KG1 (cell line): ENCODE measurements at regions not wholly inside any gene's neighbourhood (a gene's known extent, or its start where the extent isn't known, plus 50 kb on each side); places are given as distances from the start of the nearest gene placed in this dataset.

Experiments used
- DNase-seq: peaks from one replicate; lab custom pipeline; 2025; lab: John Stamatoyannopoulos, UW

- DNase-seq, result no peak
These were observed 970.2 kb upstream of the AGA start for GRCh38 chr4:178412455-178412854.

GRCh38 chr4:178414042-178414441, 971.8 kb upstream of the AGA start:
- no peak for DNase-seq

DNA sequence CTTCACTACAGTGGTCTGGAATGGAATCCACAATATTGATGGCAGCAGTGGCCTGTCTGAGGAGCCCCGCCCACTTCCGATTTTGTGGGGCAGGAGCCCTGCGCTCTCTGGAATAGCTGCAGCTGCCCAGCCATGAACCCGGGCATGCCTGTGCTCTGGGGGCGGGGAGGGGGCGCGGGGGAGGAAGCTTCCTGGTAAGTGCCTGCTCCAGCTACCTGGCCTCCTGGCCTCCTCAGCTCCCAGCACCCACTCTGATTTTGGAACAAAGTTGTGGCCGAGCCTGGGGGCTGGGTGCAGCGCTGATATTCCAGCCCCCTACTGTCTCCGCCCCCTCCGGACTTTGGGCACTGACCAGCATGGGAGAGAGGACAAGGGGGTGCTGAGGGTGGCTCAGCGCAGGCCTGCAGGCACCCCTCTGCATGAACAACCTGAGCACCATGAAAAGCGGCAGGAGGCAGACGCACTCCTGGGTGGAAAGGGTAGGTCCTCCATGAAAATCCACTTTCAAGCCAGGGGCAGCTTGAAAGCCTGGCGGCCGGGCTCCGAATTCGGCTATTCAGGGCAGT, 972.7 kb upstream of the AGA start:
- DNase-seq, result no peak

DNA sequence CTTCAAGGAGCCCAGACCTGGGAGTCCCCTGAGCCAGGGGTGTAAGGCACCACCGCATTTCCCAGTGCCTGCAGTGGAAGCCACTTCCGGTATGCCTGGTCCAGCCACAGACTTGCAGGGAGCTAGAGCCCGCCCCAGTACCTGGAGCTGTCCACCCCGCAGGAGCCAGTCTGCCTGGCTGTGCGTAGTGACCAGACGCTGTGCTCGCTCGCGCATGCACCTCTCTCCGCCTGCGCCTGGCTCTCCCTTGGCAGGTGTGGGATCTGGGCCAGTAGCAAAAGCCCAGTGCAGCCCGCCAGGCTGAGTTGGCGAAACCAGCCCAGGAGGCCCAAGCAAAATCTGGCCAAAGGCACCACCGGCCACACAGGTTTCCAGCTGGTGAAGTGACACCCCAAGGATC, 973.7 kb upstream of the AGA start:
- no peak for DNase-seq

DNA sequence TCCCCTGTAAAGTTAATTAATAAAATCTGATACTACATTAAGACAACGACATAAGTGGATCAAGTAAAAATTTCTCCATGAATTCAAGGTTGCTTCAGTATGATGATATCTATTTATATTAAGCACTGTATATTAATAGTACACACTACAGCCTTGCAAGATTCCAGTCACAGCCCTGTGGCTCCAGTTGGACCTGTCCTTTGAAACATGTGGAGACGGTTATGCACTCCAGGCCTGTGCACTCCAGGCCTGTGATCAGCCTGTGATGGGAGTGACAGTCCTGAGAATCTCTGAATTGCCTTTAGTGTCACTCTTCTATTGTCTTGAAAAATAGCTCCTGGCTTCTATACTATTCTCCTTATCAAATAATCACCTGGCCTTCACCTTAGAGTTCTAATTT, 981.1 kb upstream of the AGA start:
- DNase-seq, result no peak

DNA sequence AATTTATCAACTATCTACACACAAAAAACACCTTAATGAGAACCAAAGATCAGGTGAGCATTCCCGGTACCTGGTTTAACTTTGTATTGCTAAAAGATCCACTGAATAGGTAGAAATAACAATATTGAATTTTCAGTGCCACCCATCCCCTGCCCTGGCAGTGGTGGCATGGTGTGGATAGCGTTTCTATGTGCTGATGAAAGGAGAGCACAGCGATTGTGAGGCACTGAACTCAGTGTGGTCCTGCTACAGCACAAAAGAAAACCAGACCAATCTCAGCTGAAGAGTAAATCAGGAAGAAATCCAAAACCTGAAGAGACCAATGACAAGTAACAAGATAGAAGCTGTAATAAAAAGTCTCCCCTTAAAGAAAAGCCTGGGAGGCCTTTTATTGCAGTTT, 984.6 kb upstream of the AGA start:
- no peak for DNase-seq

GRCh38 chr4:178427663-178428062, 985.4 kb upstream of the AGA start:
- no peak for DNase-seq

GRCh38 chr4:178448372-178449035, 1006.3 kb upstream of the AGA start:
- DNase-seq, result no peak

DNA sequence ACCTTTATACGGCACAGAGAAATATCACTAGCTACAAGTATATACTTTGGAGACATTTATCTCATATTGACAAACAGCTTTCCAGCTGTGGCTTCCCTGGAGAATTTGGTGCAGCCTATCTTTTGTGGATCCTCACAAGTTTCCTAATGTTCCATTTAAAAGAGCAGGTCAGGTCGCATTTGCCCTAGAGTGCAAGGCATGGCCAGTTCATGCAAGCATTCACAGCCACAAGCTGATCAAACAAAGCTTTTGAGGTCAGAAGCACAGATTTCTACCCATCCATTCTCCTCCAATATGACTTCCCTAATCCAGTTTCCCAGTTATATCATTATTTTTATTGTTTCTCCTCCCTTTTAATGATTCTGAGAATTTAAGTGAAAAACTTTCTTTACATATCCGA, 1008.4 kb upstream of the AGA start:
- no peak for DNase-seq

DNA sequence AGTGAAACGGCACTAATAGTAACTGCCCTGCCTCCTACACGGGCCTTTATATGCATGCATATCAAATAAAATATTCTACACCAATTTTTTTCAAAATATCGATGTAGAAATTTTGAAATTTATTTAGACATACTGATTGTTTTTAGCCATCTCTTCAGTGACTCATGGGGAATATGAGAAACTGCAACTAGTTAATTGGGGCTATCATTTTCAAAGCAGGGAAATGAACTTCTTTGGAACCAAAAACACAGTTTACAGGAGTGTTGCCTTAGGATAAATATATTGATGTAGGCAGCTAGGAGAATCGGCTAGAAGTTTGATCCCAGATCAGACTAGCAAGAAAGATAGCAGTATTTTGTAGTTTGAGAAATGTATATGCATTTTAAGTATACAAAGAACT, 1010.8 kb upstream of the AGA start:
- DNase-seq, result no peak

DNA sequence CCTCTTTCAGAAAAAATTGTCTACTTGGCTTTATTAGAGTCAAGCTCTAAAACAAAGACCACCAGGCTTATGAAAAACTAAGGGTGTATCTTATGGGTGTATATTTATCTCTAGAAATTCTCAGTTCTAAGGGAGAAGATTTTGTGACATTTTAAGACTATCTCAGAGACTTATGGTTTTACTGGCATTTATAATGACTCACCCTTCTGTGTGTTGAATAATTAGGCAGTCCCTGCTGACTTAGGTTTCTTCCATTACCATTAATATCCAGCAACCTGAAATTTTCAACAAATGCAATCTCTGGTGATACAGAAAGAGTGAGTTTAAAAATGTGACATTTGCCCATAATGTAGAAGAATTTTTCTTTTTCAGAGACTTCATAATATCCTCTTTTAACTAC, 1015.0 kb upstream of the AGA start:
- DNase-seq, result no peak

DNA sequence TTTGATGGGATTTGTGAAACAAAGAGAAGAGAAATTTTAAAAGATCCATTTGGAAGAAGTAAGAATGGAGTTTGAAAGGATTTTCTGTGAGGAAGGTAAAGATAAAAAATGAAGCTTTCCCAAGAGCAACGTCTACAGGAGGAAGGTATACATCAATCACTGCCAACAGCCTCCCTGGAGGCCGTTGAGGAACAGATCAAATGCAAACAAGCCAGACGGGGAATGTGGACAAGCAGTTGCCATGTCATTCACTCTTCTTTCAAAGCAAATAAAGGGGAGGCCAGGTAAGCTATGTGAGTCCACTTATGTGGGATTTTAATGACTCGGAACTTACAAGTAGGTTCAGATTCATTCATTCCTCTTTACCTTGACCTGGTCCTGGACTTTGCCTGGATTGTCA, 1020.5 kb upstream of the AGA start:
- DNase-seq, result no peak

- DNase-seq, result no peak
These were observed 1021.5 kb upstream of the AGA start for GRCh38 chr4:178463747-178464146.

DNA sequence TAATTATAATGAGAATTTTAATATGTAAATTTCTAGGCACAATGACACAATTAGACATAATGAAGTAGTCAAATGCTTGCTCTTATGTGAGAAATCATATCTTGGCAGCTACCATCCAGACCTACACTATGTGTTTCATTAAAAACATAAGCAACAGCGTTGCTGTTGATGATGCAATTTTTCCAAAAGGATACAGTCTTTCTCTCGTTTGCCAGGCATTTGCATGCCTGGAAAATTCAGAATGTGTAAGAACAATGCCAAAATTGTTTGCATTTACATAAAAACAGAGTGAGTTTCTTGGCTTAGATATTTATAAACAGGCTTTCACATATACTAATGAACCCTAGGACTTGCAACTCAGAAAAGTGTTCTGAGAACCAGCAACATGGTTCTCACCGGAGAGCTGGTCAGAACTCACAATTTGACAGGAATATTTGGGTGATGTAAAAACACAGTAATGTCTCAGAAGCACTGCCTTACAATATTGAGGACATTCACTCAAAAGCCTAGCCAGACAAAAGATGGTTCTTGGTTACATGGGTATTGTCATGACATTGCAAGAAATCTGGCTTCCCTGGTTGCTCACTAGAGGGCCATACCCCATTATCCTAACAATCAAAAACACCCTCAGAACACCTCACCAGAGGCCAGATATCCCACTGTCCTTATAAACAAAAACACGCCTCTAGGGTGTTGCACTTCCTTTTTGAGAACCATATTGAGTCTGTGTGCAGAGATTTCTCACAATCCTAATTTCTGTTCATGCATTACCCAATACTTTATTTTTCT, 1029.0 kb upstream of the AGA start:
- DNase-seq, result no peak

GRCh38 chr4:178471994-178472393, 1029.8 kb upstream of the AGA start:
- DNase-seq, result no peak

- no peak for DNase-seq
These were observed 1037.9 kb upstream of the AGA start for GRCh38 chr4:178480105-178480504.

DNA sequence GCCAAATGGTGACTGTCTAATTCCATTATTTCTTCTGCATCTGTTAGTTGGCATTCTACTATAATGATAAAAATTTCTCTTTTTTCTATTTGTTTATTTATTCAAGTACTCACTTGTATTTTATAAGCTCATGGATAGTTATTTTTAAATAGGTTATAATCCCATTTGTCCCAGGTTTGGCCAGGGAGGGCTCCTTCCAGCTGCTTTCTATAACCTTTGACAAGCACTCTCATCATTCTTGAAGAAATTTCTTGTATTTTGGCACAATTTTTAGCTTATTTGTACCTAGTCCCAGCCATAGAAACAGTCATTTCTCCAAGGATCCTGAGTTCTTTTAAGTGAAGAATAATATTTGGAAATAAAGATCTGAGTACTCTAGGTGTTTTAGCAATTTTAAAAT, 1038.6 kb upstream of the AGA start:
- no peak for DNase-seq

DNA sequence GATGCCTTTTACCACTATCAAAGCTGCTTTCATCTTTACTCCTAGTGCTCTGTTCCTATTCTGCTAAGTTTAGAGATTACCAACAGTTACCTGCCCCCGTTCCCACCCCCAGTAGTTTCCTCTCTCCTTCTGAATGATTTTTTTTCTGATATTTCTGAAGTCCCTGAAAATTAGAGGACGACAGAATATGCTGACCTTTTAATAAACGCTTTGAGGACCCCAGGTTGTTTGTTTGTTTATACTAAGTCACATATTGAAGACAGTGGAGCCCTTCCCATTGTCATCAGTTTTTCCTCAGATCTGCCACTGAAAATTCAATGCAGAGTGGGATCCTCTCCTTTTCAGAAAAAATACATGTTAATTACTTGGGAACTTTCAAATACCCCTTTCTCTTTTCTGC, 1039.3 kb upstream of the AGA start:
- no peak for DNase-seq

DNA sequence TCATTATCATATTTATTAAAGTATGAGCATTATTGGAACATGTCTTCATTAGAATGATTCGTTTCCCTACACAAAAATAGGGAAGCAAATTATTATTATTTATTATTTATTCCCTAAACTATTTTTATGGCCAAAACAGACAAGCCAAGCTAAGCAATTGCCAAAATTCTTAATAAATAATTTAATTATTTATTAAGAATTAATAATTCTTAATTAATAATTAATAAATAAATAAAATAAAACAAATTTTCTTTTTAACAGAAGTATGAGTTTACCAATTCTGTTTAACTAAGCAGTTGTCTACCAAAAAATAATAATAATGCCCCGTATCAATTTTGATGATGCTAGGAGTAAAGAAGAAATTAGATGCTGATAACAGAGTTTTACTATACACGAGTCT, 1080.8 kb upstream of the AGA start:
- no peak for DNase-seq

DNA sequence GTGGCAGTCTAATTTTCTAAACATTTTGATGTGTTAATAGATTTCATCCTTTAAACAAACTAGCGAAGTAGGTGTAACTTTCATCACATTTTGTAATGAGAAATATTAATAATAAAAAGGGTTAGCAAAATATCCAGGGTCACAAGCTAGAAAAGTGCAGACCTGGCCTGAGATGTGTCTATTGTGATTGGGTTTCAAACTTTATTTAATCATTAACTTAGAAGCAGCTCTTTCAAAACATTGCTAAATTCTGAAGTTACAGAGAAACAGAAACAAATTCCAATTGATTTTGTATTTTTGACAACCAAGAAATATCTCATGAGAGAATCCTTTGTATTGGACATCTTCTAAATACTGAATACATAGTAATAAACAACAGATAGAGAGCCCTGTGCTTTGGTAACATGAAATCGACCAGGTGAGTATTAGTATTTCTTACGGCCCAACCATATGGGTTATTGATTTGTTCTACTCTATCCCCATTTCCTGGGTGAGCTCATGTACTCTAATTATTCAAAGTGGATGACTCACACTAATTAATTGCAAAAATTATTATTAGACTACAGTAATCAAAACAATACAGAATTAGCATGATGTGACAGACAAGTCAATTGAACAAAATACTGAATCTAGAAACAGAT, 1093.8 kb upstream of the AGA start:
- no peak for DNase-seq

DNA sequence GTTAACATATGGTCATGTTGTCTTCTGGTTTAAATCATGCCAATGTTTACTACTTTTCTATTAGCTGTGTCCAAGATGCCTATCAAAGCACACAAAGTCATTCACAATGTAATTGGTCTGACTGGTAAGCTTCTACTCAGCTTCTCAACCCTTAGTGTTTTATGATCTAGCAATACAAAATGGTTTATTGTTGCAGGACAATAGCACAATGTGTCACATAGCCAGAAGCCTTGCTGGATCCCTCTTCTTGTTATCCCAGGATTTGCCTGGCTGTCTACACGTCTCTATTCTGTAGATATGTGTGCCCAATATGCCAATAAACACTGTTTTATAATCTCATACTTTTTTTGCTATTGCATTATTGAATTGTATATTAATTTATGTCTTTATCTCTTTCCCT, 1111.0 kb upstream of the AGA start:
- DNase-seq, result no peak

DNA sequence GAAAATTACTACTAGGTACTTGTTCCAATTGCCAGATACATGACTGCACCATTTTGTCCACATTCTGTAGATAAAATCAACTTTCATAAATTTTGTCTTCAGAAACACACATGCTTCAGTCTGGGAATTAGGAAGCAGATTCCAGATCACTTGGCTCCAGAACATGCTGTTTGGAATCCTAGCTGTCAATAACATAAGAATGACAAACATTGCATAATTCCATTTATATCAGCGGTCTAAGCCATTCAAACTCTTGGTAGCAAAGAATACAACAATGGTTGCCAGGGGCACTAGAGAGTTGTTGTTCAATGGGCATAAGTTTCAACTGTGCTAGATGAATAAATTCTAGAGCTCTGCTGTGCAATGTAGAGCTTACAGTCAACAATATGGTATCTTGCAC, 1112.1 kb upstream of the AGA start:
- DNase-seq, result no peak

DNA sequence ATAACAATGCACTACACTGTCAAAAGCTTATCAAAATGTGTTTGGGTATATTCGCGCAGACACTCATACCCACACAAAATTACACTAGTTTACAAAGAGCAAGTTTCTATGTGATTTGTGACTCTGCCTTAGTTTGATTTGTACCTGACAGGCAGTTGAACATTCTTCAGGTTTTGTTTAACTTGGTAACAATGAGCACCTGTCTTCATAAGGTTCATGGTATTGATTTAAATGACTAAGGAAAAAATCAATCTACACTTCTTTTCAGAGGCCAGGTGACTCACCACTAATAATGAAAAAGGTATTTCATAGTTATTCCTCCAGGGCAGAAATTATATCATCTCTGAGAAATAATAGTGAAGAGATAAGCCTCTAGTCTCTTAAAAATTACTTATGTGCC, 1114.6 kb upstream of the AGA start:
- no peak for DNase-seq
